Loucy (cell line): ENCODE measurements at regions not wholly inside any gene's neighbourhood (a gene's known extent, or its start where the extent isn't known, plus 50 kb on each side); places are given as distances from the start of the nearest gene placed in this dataset.

Source experiments
- CTCF ChIP-seq: fragments of 200-600 bp; sonication (generic); conservative IDR thresholded peaks from 2 replicates; pipeline ENCODE4 v1.5.1; 2014; ENCODE audit warnings: mild to moderate bottlenecking, antibody characterized with exemption, low read length
- EZH2phosphoT487 ChIP-seq: fragments of 200-600 bp; IDR thresholded peaks from 2 replicates; pipeline ENCODE4 v1.6.1; 2018; ENCODE audit warnings: antibody characterized with exemption, mild to moderate bottlenecking, moderate library complexity, borderline replicate concordance

DNA sequence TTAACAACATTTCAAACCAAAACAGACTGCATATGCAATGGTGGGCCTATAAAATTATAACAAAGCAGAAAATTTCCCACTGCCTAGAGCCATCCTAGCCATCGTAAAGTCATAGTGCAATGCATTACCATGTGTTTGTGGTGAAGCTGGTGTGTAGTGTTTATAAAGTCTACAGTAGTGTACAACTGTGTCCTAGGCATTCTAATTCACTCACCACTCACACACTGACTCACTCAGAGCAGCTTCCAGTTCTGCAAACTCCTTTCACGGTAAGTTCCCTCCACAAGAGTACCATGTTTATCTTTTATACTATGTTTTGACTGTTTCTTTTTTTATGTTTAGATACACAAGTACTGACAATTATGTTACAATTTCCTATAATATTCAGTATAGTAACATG is 1104.1 kb upstream of the PHF14 start:
- TF ChIP-seq CTCF (no peak), EZH2phosphoT487 (no peak)
